ENCODE measurements at regions not wholly inside any gene's neighbourhood (a gene's known extent, or its start where the extent isn't known, plus 50 kb on each side); places are given as distances from the start of the nearest gene placed in this dataset.
"Not testable (repeated sequence)": the region's sequence is repeated elsewhere in the genome, so short reads cannot be mapped to it uniquely, and the experiment has no call there.

DNA sequence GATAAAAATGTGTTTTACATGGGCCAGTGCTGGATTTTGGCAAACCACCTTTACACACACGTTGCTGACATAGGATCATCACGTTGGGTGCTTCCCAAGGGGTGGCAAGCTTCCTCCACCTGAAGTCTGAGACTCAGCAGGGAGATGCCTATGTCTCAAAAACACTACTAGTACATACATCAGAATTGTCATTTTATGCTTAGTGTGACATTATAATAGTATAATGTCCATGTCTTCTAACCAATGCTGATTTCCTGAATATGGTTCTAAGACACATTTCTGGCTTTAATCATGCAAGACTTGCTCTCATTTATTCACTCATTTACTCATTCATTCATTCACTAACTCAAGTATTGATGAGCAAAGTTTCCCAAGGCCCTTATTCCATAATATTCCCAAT, 322.3 kb downstream of the LNPK start:
- H3K36me3 ChIP-seq (ENCODE audit: control insufficient read depth in 4 of 4, insufficient read depth in 4 of 4, low read length in 3 of 4) = no peaks in the 10 kb centered on the region
- peaks cover 0 to 3% (median 2%) of the 10 kb centered on the region in 5 experiments for H3K27me3 ChIP-seq (replicated peaks in 2 of 5; ENCODE audit: control insufficient read depth in 4 of 5, insufficient read depth in 5 of 5, low read length in 4 of 5)
- no peak overlapping the region for H3K27ac ChIP-seq (ENCODE audit: insufficient read depth in 1 of 2, low read depth in 1 of 2, low read length in 2 of 2, poor library complexity in 1 of 2, severe bottlenecking in 2 of 2)
- CTCF ChIA-PET = interaction anchor here (0.6 kb wide), 1 partner anchor 125 kb away, joined by 3 read pairs; no protein-coding TSS in a partner anchor
- POLR2A ChIA-PET = no interaction called here
- H3K4me3 ChIP-seq (ENCODE audit: control insufficient read depth in 1 of 7, extremely low read depth in 1 of 7, insufficient read depth in 4 of 7, low read depth in 2 of 7, low read length in 6 of 7) = no peak overlapping the region
- H3K4me1 ChIP-seq (ENCODE audit: control extremely low read depth in 1 of 4, control insufficient read depth in 4 of 4, insufficient read depth in 4 of 4, low read length in 3 of 4) = no peaks in the 10 kb centered on the region
- no peak for DNase-seq
- no peaks in the 10 kb centered on the region for H3K9me3 ChIP-seq (ENCODE audit: control extremely low read depth in 1 of 5, control insufficient read depth in 4 of 5, insufficient read depth in 2 of 5, low read depth in 1 of 5, low read length in 4 of 5)
- WGBS (ENCODE audit: insufficient coverage) = 100% methylated on average over 2 of the region's 2 CpGs

DNA sequence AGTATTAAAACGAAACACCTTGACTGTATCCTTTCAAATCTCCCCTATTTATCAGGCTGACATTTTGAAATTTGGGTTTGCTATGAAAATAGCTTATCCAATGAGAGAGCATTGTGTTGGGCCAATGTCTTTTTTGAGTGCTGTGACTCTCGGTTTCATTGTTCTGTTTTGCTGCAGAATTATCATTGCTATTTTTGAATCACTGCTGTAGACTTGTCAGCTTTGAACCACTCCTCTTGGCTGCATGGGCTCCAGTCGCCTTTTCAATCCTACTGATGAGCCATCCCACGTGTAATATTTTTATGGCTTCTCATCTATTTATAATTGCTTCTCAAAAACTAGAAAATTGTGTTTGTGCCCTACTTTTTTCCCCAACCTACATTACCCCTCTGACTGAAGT, 322.8 kb downstream of the LNPK start:
- H3K9me3 ChIP-seq (ENCODE audit: control extremely low read depth in 1 of 5, control insufficient read depth in 4 of 5, insufficient read depth in 2 of 5, low read depth in 1 of 5, low read length in 4 of 5) = no peaks in the 10 kb centered on the region
- 100% methylated on average over 3 of the region's 4 CpGs for WGBS (ENCODE audit: insufficient coverage)
- peaks cover 0 to 3% (median 2%) of the 10 kb centered on the region in 5 experiments for H3K27me3 ChIP-seq (replicated peaks in 2 of 5; ENCODE audit: control insufficient read depth in 4 of 5, insufficient read depth in 5 of 5, low read length in 4 of 5)
- no peak for DNase-seq
- no peaks in the 10 kb centered on the region for H3K36me3 ChIP-seq (ENCODE audit: control insufficient read depth in 4 of 4, insufficient read depth in 4 of 4, low read length in 3 of 4)
- no peak overlapping the region for H3K4me3 ChIP-seq (ENCODE audit: control insufficient read depth in 1 of 7, extremely low read depth in 1 of 7, insufficient read depth in 4 of 7, low read depth in 2 of 7, low read length in 6 of 7)
- no peaks in the 10 kb centered on the region for H3K4me1 ChIP-seq (ENCODE audit: control extremely low read depth in 1 of 4, control insufficient read depth in 4 of 4, insufficient read depth in 4 of 4, low read length in 3 of 4)
- ChIA-PET CTCF (interaction anchor here (0.6 to 1.2 kb wide), 3 partner anchors 11 to 124 kb away, joined by 3 to 5 read pairs (median 3); no protein-coding TSS in a partner anchor), POLR2A (interaction anchor here (0.5 kb wide), 1 partner anchor 322 kb away, joined by 4 read pairs; no protein-coding TSS in a partner anchor)
- no peak overlapping the region for H3K27ac ChIP-seq (ENCODE audit: insufficient read depth in 1 of 2, low read depth in 1 of 2, low read length in 2 of 2, poor library complexity in 1 of 2, severe bottlenecking in 2 of 2)

DNA sequence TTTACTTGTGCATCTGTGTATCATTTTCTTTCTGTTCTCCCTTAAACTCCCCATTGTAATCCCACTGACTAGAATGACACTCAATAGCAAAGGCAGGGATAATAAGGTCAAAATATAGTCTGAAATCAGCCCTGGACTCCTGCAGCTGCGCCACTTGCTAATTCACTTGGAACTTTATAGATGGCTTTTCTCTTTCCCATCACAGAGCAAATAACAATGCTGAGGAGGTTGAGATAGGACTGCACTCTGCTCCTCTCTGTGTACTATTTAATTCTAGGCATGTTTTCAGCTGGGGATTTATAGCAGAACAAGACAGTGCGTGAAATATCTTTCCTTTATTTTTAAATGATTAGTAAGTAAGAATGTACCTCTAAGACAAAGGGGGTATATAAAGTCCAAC, 324.2 kb downstream of the LNPK start:
- no peak overlapping the region for H3K4me3 ChIP-seq (ENCODE audit: control insufficient read depth in 1 of 7, extremely low read depth in 1 of 7, insufficient read depth in 4 of 7, low read depth in 2 of 7, low read length in 6 of 7)
- no peaks in the 10 kb centered on the region for H3K36me3 ChIP-seq (ENCODE audit: control insufficient read depth in 4 of 4, insufficient read depth in 4 of 4, low read length in 3 of 4)
- POLR2A ChIA-PET = no interaction called here
- 90% methylated on average over 2 of the region's 2 CpGs for WGBS (ENCODE audit: insufficient coverage)
- peaks cover 0 to 1% (median 0%) of the 10 kb centered on the region in 5 experiments for H3K9me3 ChIP-seq (ENCODE audit: control extremely low read depth in 1 of 5, control insufficient read depth in 4 of 5, insufficient read depth in 2 of 5, low read depth in 1 of 5, low read length in 4 of 5)
- no peak overlapping the region for H3K27ac ChIP-seq (ENCODE audit: insufficient read depth in 1 of 2, low read depth in 1 of 2, low read length in 2 of 2, poor library complexity in 1 of 2, severe bottlenecking in 2 of 2)
- CTCF ChIA-PET = interaction anchor here (0.8 kb wide), 1 partner anchor 9 kb away, joined by 3 read pairs; no protein-coding TSS in a partner anchor
- H3K27me3 ChIP-seq (replicated peaks in 2 of 5; ENCODE audit: control insufficient read depth in 4 of 5, insufficient read depth in 5 of 5, low read length in 4 of 5) = peaks cover 0 to 3% (median 2%) of the 10 kb centered on the region in 5 experiments
- no peaks in the 10 kb centered on the region for H3K4me1 ChIP-seq (ENCODE audit: control extremely low read depth in 1 of 4, control insufficient read depth in 4 of 4, insufficient read depth in 4 of 4, low read length in 3 of 4)
- DNase-seq = no peak

DNA sequence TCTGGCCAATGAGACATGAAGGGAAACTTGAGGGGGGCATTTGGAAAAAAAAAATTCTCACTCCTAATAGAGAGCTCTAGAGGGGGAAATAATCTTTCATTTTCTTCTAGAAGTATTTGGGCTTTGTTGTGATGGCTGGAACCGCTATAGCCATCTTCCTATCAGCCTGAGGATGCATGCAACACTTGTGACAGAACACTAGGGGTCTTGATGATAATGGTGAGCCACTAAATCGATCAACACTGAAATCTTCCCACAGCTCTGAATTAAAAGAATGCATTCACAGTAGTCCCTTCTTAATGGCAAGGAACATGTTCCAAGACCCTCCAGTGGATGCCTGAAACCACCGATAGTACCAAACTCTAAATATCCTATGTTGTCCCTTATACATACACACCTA, 325.3 kb downstream of the LNPK start:
- ChIA-PET CTCF (no interaction called here), POLR2A (no interaction called here)
- Histone ChIP-seq H3K36me3 (ENCODE audit: control insufficient read depth in 4 of 4, insufficient read depth in 4 of 4, low read length in 3 of 4) (no peaks in the 10 kb centered on the region), H3K9me3 (ENCODE audit: control extremely low read depth in 1 of 5, control insufficient read depth in 4 of 5, insufficient read depth in 2 of 5, low read depth in 1 of 5, low read length in 4 of 5) (peaks cover 0 to 1% (median 0%) of the 10 kb centered on the region in 5 experiments), H3K4me3 (ENCODE audit: control insufficient read depth in 1 of 7, extremely low read depth in 1 of 7, insufficient read depth in 4 of 7, low read depth in 2 of 7, low read length in 6 of 7) (no peak overlapping the region), H3K27me3 (replicated peaks in 2 of 5; ENCODE audit: control insufficient read depth in 4 of 5, insufficient read depth in 5 of 5, low read length in 4 of 5) (peaks cover 0 to 3% (median 2%) of the 10 kb centered on the region in 5 experiments), H3K27ac (ENCODE audit: insufficient read depth in 1 of 2, low read depth in 1 of 2, low read length in 2 of 2, poor library complexity in 1 of 2, severe bottlenecking in 2 of 2) (no peak overlapping the region), H3K4me1 (ENCODE audit: control extremely low read depth in 1 of 4, control insufficient read depth in 4 of 4, insufficient read depth in 4 of 4, low read length in 3 of 4) (no peaks in the 10 kb centered on the region)
- WGBS (ENCODE audit: insufficient coverage) = 100% methylated on average over 1 of the region's 3 CpGs
- DNase-seq = no peak

DNA sequence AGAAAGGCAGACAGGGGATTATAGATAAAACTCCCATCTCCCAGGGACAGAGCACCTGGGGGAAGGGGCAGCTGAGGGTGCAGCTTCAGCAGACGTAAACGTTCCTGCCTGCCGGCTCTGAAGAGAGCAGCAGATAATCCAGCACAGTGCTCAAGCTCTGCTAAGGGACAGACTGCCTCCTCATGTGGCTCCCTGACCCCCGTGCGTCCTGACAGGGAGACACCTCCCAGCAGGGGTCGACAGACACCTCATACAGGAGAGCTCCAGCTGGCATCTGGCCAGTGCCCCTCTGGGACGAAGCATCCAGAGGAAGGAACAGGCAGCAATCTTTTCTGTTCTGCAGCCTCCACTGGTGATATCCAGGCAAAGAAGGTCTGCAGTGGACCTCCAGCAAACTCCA, 333.3 kb downstream of the LNPK start:
- not testable (repeated sequence) for H3K4me3 ChIP-seq (ENCODE audit: control insufficient read depth in 1 of 7, extremely low read depth in 1 of 7, insufficient read depth in 4 of 7, low read depth in 2 of 7, low read length in 6 of 7)

DNA sequence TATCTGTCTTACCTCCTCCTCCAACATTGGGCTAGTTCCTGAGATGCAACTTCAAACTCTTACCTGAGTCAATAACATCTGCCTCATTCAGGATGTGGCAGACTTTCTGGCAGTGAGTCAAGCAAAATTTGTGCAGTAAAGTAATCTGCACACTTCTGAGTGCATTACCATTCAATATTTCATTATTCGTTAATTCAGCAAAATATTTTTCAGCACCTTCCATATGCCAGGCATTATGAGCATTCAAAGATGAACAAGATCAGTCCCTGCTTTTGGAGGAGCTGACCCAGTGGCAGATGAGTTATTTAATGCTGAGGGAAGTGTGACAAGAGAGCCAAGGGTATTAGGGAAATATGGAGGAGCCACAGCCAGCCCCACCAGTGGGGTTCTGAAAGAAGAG, 339.7 kb downstream of the LNPK start:
- H3K27me3 ChIP-seq (replicated peaks in 2 of 5; ENCODE audit: control insufficient read depth in 4 of 5, insufficient read depth in 5 of 5, low read length in 4 of 5) = peaks cover 0 to 8% (median 2%) of the 10 kb centered on the region in 5 experiments
- no peak for DNase-seq
- H3K36me3 ChIP-seq (ENCODE audit: control insufficient read depth in 4 of 4, insufficient read depth in 4 of 4, low read length in 3 of 4) = no peaks in the 10 kb centered on the region
- no peaks in the 10 kb centered on the region for H3K4me1 ChIP-seq (ENCODE audit: control extremely low read depth in 1 of 4, control insufficient read depth in 4 of 4, insufficient read depth in 4 of 4, low read length in 3 of 4)
- H3K27ac ChIP-seq (ENCODE audit: insufficient read depth in 1 of 2, low read depth in 1 of 2, low read length in 2 of 2, poor library complexity in 1 of 2, severe bottlenecking in 2 of 2) = no peak overlapping the region
- POLR2A ChIA-PET = no interaction called here
- CTCF ChIA-PET = no interaction called here
- H3K4me3 ChIP-seq (ENCODE audit: control insufficient read depth in 1 of 7, extremely low read depth in 1 of 7, insufficient read depth in 4 of 7, low read depth in 2 of 7, low read length in 6 of 7) = no peak overlapping the region
- peaks cover 0 to 2% (median 0%) of the 10 kb centered on the region in 5 experiments for H3K9me3 ChIP-seq (ENCODE audit: control extremely low read depth in 1 of 5, control insufficient read depth in 4 of 5, insufficient read depth in 2 of 5, low read depth in 1 of 5, low read length in 4 of 5)
- WGBS (ENCODE audit: insufficient coverage) = 100% methylated on average over 1 of the region's 1 CpG

More for the DNA sequence above, 333.3 kb downstream of the LNPK start:
- CTCF ChIA-PET = interaction anchor here (1.1 kb wide), 1 partner anchor 9 kb away, joined by 3 read pairs; no protein-coding TSS in a partner anchor
- DNase-seq; H3K9me3 ChIP-seq (ENCODE audit: control extremely low read depth in 1 of 5, control insufficient read depth in 4 of 5, insufficient read depth in 2 of 5, low read depth in 1 of 5, low read length in 4 of 5); H3K27ac ChIP-seq (ENCODE audit: insufficient read depth in 1 of 2, low read depth in 1 of 2, low read length in 2 of 2, poor library complexity in 1 of 2, severe bottlenecking in 2 of 2); H3K4me1 ChIP-seq (ENCODE audit: control extremely low read depth in 1 of 4, control insufficient read depth in 4 of 4, insufficient read depth in 4 of 4, low read length in 3 of 4); H3K27me3 ChIP-seq (replicated peaks in 2 of 5; ENCODE audit: control insufficient read depth in 4 of 5, insufficient read depth in 5 of 5, low read length in 4 of 5); POLR2A ChIA-PET; H3K36me3 ChIP-seq (ENCODE audit: control insufficient read depth in 4 of 4, insufficient read depth in 4 of 4, low read length in 3 of 4): not testable (repeated sequence)
- WGBS (ENCODE audit: insufficient coverage) = 97% methylated on average over 6 of the region's 7 CpGs

DNA sequence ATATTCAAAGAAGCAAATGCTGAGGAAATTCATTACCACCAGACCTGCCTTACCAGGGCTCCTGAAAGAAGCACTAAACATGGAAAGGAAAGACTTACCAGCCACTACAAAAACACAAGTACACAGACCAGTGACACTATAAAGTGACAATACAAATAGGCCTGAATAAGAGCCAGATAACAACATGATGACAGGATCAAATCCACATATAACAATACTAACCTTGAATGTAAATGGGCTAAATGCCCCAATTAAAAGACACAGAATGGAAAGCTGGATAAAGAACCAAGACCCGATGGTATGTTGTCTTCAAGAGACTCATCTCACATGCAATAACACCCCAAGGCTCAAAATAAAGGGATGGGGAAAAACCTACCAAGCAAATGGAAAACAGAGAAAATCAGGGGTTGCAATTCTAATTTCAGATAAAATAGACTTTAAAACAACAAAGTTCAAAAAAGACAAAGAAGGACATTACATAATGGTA, 353.4 kb downstream of the LNPK start:
- no peak overlapping the region for H3K4me3 ChIP-seq (ENCODE audit: control insufficient read depth in 1 of 7, extremely low read depth in 1 of 7, insufficient read depth in 4 of 7, low read depth in 2 of 7, low read length in 6 of 7)
- POLR2A ChIA-PET = no interaction called here
- H3K36me3 ChIP-seq (ENCODE audit: control insufficient read depth in 4 of 4, insufficient read depth in 4 of 4, low read length in 3 of 4) = no peaks in the 10 kb centered on the region
- peaks cover 0 to 2% (median 0%) of the 10 kb centered on the region in 5 experiments for H3K27me3 ChIP-seq (replicated peaks in 2 of 5; ENCODE audit: control insufficient read depth in 4 of 5, insufficient read depth in 5 of 5, low read length in 4 of 5)
- CTCF ChIA-PET = no interaction called here
- peaks cover 3 to 31% (median 4%) of the 10 kb centered on the region in 5 experiments for H3K9me3 ChIP-seq (ENCODE audit: control extremely low read depth in 1 of 5, control insufficient read depth in 4 of 5, insufficient read depth in 2 of 5, low read depth in 1 of 5, low read length in 4 of 5)
- no peak for DNase-seq
- WGBS (ENCODE audit: insufficient coverage) = no CpG with 5 or more reads among the region's 1 CpG
- H3K4me1 ChIP-seq (ENCODE audit: control extremely low read depth in 1 of 4, control insufficient read depth in 4 of 4, insufficient read depth in 4 of 4, low read length in 3 of 4) = no peaks in the 10 kb centered on the region
- no peak overlapping the region for H3K27ac ChIP-seq (ENCODE audit: insufficient read depth in 1 of 2, low read depth in 1 of 2, low read length in 2 of 2, poor library complexity in 1 of 2, severe bottlenecking in 2 of 2)
